IMR-90 (cell line): ENCODE measurements at regions not wholly inside any gene's neighbourhood (a gene's known extent, or its start where the extent isn't known, plus 50 kb on each side); places are given as distances from the start of the nearest gene placed in this dataset.

Experiments
- ATAC-seq: fragments of 200-7000 bp; cut with Tn5 transposase; 2 replicates; pipeline ENCODE4 v1.9.1; 2020; ENCODE audit warnings: low read depth, mild to moderate bottlenecking, moderate library complexity
- BruUV-seq: library from RNA; stranded (reverse); fragments of 400-500 nt; replicated peaks from 2 replicates; lab custom pipeline; 2021; lab: Mats Ljungman, UMichigan
- CTCF ChIA-PET: fragments of 300-600 bp; formaldehyde crosslinking; extraction: SDS; loops from one replicate; lab custom pipeline; 2021; ENCODE audit warnings: antibody characterized with exemption; lab: Yijun Ruan, JAX
- POLR2A ChIA-PET: fragments of 300-600 bp; sonication (Branson Sonifier 250); formaldehyde crosslinking; loops from one replicate; lab custom pipeline; 2022; ENCODE audit warnings: antibody characterized with exemption; ENCODE audit not compliant: unreplicated experiment; lab: Charles Lee
- DNase-seq: peaks from one replicate; pipeline ENCODE4 v3.0.0; 2013
- H2AFZ ChIP-seq: replicated peaks from 2 replicates; pipeline ENCODE3; 2013; ENCODE audit warnings: low read length, mild to moderate bottlenecking; ENCODE audit not compliant: poor library complexity
- H2AK5ac ChIP-seq: 2 replicates; pipeline ENCODE4 v1.6.1; 2013; ENCODE audit warnings: low read depth, low read length, inconsistent platforms
- H2AK9ac ChIP-seq: replicated peaks from 2 replicates; pipeline ENCODE3; 2013; ENCODE audit warnings: mild to moderate bottlenecking, low read depth, low read length, moderate library complexity; ENCODE audit not compliant: poor library complexity
- H2BK120ac ChIP-seq: 2 replicates; pipeline ENCODE4 v1.6.1; 2013; ENCODE audit warnings: low read depth, low read length, inconsistent platforms
- H2BK15ac ChIP-seq: 3 replicates; pipeline ENCODE4 v1.6.1; 2013; ENCODE audit warnings: low read depth, low read length, inconsistent platforms
- H2BK20ac ChIP-seq: 2 replicates; pipeline ENCODE4 v1.6.1; 2013; ENCODE audit warnings: low read depth, mild to moderate bottlenecking, inconsistent platforms, low read length, moderate library complexity
- H2BK5ac ChIP-seq: 2 replicates; pipeline ENCODE4 v1.6.1; 2013; ENCODE audit warnings: mild to moderate bottlenecking, low read depth, low read length, inconsistent platforms; ENCODE audit not compliant: poor library complexity, severe bottlenecking
- H3K14ac ChIP-seq: replicated peaks from 2 replicates; pipeline ENCODE4 v1.6.1; 2013; ENCODE audit warnings: low read depth, low read length, inconsistent platforms
- H3K18ac ChIP-seq: 2 replicates; pipeline ENCODE4 v1.6.1; 2013; ENCODE audit warnings: low read depth, low read length, control low read depth
- H3K23ac ChIP-seq: 2 replicates; pipeline ENCODE4 v1.6.1; 2013; ENCODE audit warnings: low read depth, low read length, inconsistent platforms
- H3K27ac ChIP-seq: 2 replicates; pipeline ENCODE4 v1.5.1; 2013; ENCODE audit warnings: mild to moderate bottlenecking, control low read depth, low read length; ENCODE audit not compliant: insufficient read depth
- H3K27me3 ChIP-seq: 2 replicates; pipeline ENCODE4 v1.6.1; 2013; ENCODE audit warnings: low read length; ENCODE audit not compliant: control insufficient read depth, insufficient read depth
- H3K36me3 ChIP-seq: 2 replicates; pipeline ENCODE4 v1.6.1; 2013; ENCODE audit warnings: low read length, mixed read lengths; ENCODE audit not compliant: control insufficient read depth, insufficient read depth
- H3K4ac ChIP-seq: 2 replicates; pipeline ENCODE4 v1.6.1; 2013; ENCODE audit warnings: low read depth, low read length, inconsistent platforms
- H3K4me1 ChIP-seq: 2 replicates; pipeline ENCODE4 v1.6.1; 2013; ENCODE audit warnings: low read length, mixed read lengths; ENCODE audit not compliant: control insufficient read depth, insufficient read depth
- H3K4me2 ChIP-seq: 2 replicates; pipeline ENCODE4 v1.6.1; 2013; ENCODE audit warnings: low read depth, mild to moderate bottlenecking, control low read depth, low read length, moderate library complexity
- H3K4me3 ChIP-seq: 2 replicates; pipeline ENCODE4 v1.5.1; 2013; ENCODE audit warnings: low read depth, mild to moderate bottlenecking, control low read depth, low read length, moderate library complexity; ENCODE audit not compliant: insufficient read depth
- H3K56ac ChIP-seq: 2 replicates; pipeline ENCODE4 v1.6.1; 2013; ENCODE audit warnings: low read length, inconsistent platforms; ENCODE audit not compliant: insufficient read depth; ENCODE audit errors: extremely low read depth
- H3K79me1 ChIP-seq, 2 experiments: 2 replicates each; pipeline ENCODE4 v1.6.1; 2013; ENCODE audit warnings: low read length in 2 of 2, inconsistent platforms in 1 of 2, low read depth in 1 of 2
- H3K9ac ChIP-seq: 2 replicates; pipeline ENCODE4 v1.6.1; 2013; ENCODE audit warnings: low read depth, low read length, control low read depth
- H3K9me1 ChIP-seq: 2 replicates; pipeline ENCODE4 v1.6.1; 2013; ENCODE audit warnings: low read length, inconsistent platforms; ENCODE audit not compliant: insufficient read depth
- H3K9me3 ChIP-seq: 2 replicates; pipeline ENCODE4 v1.6.1; 2013; ENCODE audit warnings: low read length; ENCODE audit not compliant: control insufficient read depth, insufficient read depth
- H4K20me1 ChIP-seq: 2 replicates; pipeline ENCODE4 v1.6.1; 2013; ENCODE audit warnings: low read length, inconsistent platforms; ENCODE audit not compliant: insufficient read depth
- H4K5ac ChIP-seq: 2 replicates; pipeline ENCODE4 v1.6.1; 2013; ENCODE audit warnings: mild to moderate bottlenecking, low read depth, low read length, control low read depth
- H4K8ac ChIP-seq, 2 experiments: 2 replicates each; pipeline ENCODE4 v1.6.1; 2013; ENCODE audit warnings: low read depth in 2 of 2, low read length in 2 of 2, control low read depth in 1 of 2, inconsistent platforms in 1 of 2
- H4K91ac ChIP-seq: 2 replicates; pipeline ENCODE4 v1.6.1; 2013; ENCODE audit warnings: low read depth, low read length, inconsistent platforms; ENCODE audit not compliant: insufficient read depth
- CEBPB ChIP-seq: IDR thresholded peaks from 2 replicates; pipeline ENCODE4 v1.6.1; 2012; ENCODE audit warnings: low read depth, low read length, improper control_type of control experiment
- CHD1 ChIP-seq: IDR thresholded peaks from 2 replicates; pipeline ENCODE4 v1.6.1; 2012; ENCODE audit warnings: low read depth, low read length, improper control_type of control experiment
- CTCF ChIP-seq: conservative IDR thresholded peaks from 2 replicates; pipeline ENCODE4 v1.5.1; 2012; ENCODE audit warnings: mild to moderate bottlenecking, low read depth, low read length, improper control_type of control experiment
- FOS ChIP-seq: fragments of 150-350 bp; IDR thresholded peaks from 2 replicates; pipeline ENCODE4 v1.6.1; 2016; ENCODE audit warnings: low read depth, low read length
- MAFK ChIP-seq: IDR thresholded peaks from 2 replicates; pipeline ENCODE4 v1.6.1; 2012; ENCODE audit warnings: low read depth, low read length, improper control_type of control experiment
- MAZ ChIP-seq: IDR thresholded peaks from 2 replicates; pipeline ENCODE4 v1.6.1; 2012; ENCODE audit warnings: low read depth, mild to moderate bottlenecking, low read length, improper control_type of control experiment, moderate library complexity, borderline replicate concordance
- MXI1 ChIP-seq: IDR thresholded peaks from 2 replicates; pipeline ENCODE4 v1.6.1; 2012; ENCODE audit warnings: low read depth, mild to moderate bottlenecking, low read length, moderate library complexity, borderline replicate concordance
- POLR2A ChIP-seq: IDR thresholded peaks from 2 replicates; pipeline ENCODE4 v1.6.1; 2012; ENCODE audit warnings: mild to moderate bottlenecking, low read depth, low read length
- RAD21 ChIP-seq: IDR thresholded peaks from 2 replicates; pipeline ENCODE4 v1.6.1; 2012; ENCODE audit warnings: low read length, improper control_type of control experiment
- RCOR1 ChIP-seq: IDR thresholded peaks from 2 replicates; pipeline ENCODE4 v1.6.1; 2012; ENCODE audit warnings: mild to moderate bottlenecking, low read length, improper control_type of control experiment; ENCODE audit not compliant: insufficient replicate concordance
- RFX5 ChIP-seq: IDR thresholded peaks from 2 replicates; pipeline ENCODE4 v1.8.0; 2012; ENCODE audit warnings: low read depth, mild to moderate bottlenecking, low read length, moderate library complexity
- SMC3 ChIP-seq: fragments of 150-350 bp; IDR thresholded peaks from 2 replicates; pipeline ENCODE4 v1.6.1; 2016; ENCODE audit warnings: low read depth, mild to moderate bottlenecking, antibody characterized with exemption, low read length, moderate library complexity
- dilution Hi-C: fragments of 300-500 bp; cut with HindIII; formaldehyde crosslinking; loops from one replicate; pipeline ENCODE4 v1.14.3; 2018; ENCODE audit warnings: low sequenced_read_pairs; ENCODE audit not compliant: unreplicated experiment
- in situ Hi-C: fragments of 300-500 bp; cut with MboI; formaldehyde crosslinking; loops from 3 replicates; pipeline ENCODE4 v1.14.3; 2019; ENCODE audit warnings: low sequenced_read_pairs, inconsistent platforms, mixed read lengths
- intact Hi-C: fragments of 100-400 bp; cut with micrococcal nuclease; formaldehyde crosslinking; loops from 2 replicates; pipeline ENCODE4 v1.10.0; 2022

- no peak overlapping the region for H4K91ac ChIP-seq
- H3K23ac ChIP-seq, result no peak overlapping the region
- DNase-seq (no peak), ATAC-seq (no peak)
- H3K4ac ChIP-seq, result no peak overlapping the region; the same call in 1 of the 2 replicates
- H3K9me3 ChIP-seq, result no peaks in the 10 kb centered on the region
- H3K36me3 ChIP-seq, result no peaks in the 10 kb centered on the region
- ChIA-PET CTCF (no interaction called here), POLR2A (no interaction called here)
- no peak overlapping the region for H3K14ac ChIP-seq
- H3K9me1 ChIP-seq, result peaks cover 14% of the 10 kb centered on the region
- H2BK20ac ChIP-seq, result peak overlapping the region; percentile 50; the same call in 1 of the 2 replicates
- H4K20me1 ChIP-seq, result no peaks in the 10 kb centered on the region
- no peak overlapping the region for H3K4me2 ChIP-seq
- no TSS peak for BruUV-seq
- no peak overlapping the region for H2AK5ac ChIP-seq
- H4K8ac ChIP-seq, result peak overlapping the region in 1 of 2 experiments; percentile 2; a peak in 1 of 4 replicates
- H2BK15ac ChIP-seq, result peak overlapping the region; percentile 50
- TF ChIP-seq CTCF, result no peak
- no peak for TF ChIP-seq FOS
- TF ChIP-seq CEBPB, result no peak
- TF ChIP-seq MAFK, result no peak
- TF ChIP-seq POLR2A, result no peak
- no peak for TF ChIP-seq MAZ
- TF ChIP-seq CHD1, result no peak
- no peak for TF ChIP-seq SMC3
- TF ChIP-seq RFX5, result no peak
- no peak for TF ChIP-seq RAD21
- TF ChIP-seq MXI1, result no peak
- TF ChIP-seq RCOR1, result no peak
- in situ Hi-C loops (no loop called here), dilution Hi-C loops (no loop called here), intact Hi-C loops (no loop called here)
- no peak overlapping the region for H3K4me3 ChIP-seq
- H3K27ac ChIP-seq, result no peak overlapping the region
- H3K56ac ChIP-seq, result no peak overlapping the region
- no peaks in the 10 kb centered on the region for H3K79me1 ChIP-seq
- no peak overlapping the region for H3K9ac ChIP-seq
- H4K5ac ChIP-seq, result peak overlapping the region; percentile 16; the same call in 1 of the 2 replicates
- peaks cover 21% of the 10 kb centered on the region for H3K4me1 ChIP-seq
- no peak overlapping the region for H2AK9ac ChIP-seq
- H2BK5ac ChIP-seq, result peak overlapping the region; percentile 65
- no peak overlapping the region for H2AFZ ChIP-seq
- peak overlapping the region; percentile 48; the same call in 1 of the 2 replicates for H2BK120ac ChIP-seq
- H3K27me3 ChIP-seq, result no peaks in the 10 kb centered on the region
- H3K18ac ChIP-seq, result peak overlapping the region; percentile 53
Measured at GRCh38 chr18:22836932-22837331, 96.2 kb upstream of the RBBP8 start.
